SK-N-SH treated with all-trans-retinoic acid at 6 μM for 48 hours (cell line): ENCODE measurements at regions not wholly inside any gene's neighbourhood (a gene's known extent, or its start where the extent isn't known, plus 50 kb on each side); places are given as distances from the start of the nearest gene placed in this dataset.

Source experiments
- SNAI2 ChIP-seq: fragments of 250-450 bp; sonication (Bioruptor Pico); IDR thresholded peaks from 2 replicates; pipeline ENCODE4 v1.5.0; 2020; ENCODE audit warnings: mild to moderate bottlenecking, moderate library complexity
- TCF4 ChIP-seq: fragments of 250-450 bp; sonication (Bioruptor Pico); IDR thresholded peaks from 2 replicates; pipeline ENCODE4 v1.8.0; 2021; ENCODE audit warnings: mild to moderate bottlenecking, moderate library complexity, borderline replicate concordance

DNA sequence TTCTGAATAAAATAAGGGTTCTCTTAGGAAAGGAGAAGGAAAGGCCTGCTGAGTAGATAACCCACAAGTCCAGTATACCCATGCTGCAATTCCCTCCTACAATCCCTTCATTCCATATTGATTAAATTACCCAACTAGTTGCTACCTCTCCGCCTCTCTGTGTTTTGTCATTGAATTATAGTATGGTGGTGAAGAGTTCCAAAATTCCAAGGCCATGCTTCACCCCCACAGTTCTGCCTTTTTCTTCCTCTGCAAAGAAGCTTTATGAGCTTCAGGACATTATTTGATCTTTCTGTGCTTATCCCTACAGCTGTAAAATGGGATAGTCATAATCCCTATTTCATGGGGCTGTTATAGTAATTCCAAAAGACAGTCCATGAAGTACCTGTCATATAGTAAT is 215.6 kb downstream of the ACTL7B start:
- TF ChIP-seq TCF4 (CRISPR knock-in tag): no peak
- no peak for TF ChIP-seq SNAI2 (CRISPR knock-in tag)
